MM.1S (cell line): ENCODE measurements at regions not wholly inside any gene's neighbourhood (a gene's known extent, or its start where the extent isn't known, plus 50 kb on each side); places are given as distances from the start of the nearest gene placed in this dataset.

Experiments
- EZH2 ChIP-seq: fragments of 300-600 bp; sonication (generic); optimal IDR thresholded peaks from 2 replicates; pipeline ENCODE3; 2017; ENCODE audit warnings: low read depth, mild to moderate bottlenecking, antibody characterized with exemption, low read length, mixed read lengths
- EZH2phosphoT487 ChIP-seq: fragments of 300-600 bp; sonication (generic); IDR thresholded peaks from 2 replicates; pipeline ENCODE4 v1.6.1; 2018; ENCODE audit warnings: antibody characterized with exemption, low read length
- TF ChIP-seq, protein P1 (sequence below): fragments of 300-600 bp; sonication (generic); IDR thresholded peaks from 2 replicates; pipeline ENCODE4 v1.5.1; 2016; ENCODE audit warnings: antibody characterized with exemption, low read length, mixed read lengths

DNA sequence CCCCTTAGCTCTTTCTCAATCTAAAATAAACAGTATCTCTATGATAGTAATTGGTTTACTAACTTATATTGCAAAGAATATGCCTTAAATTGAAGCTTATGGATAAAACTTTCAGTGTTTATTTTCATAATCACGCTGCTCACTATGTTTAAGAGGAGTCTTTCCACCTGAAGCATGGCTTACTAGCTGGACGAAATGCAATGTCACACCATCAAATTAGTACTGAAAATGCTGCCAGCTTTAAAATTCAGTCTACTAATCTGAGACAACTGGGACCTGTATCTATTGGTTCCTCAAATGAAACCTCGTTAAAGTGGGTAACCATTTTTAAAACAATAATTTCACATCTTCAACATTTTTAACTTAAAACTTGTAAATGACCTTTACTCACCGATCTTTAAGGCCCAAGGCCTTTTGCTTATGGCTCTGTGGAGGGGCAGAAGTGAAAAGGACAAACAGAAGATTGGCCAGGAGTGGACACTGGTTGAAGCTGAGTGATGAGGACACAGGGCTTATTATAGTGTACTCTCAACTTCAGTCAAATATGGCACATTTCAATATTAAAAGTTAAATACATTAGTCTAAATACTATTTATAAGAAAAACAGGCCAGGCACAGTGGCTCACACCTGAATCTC is 212.8 kb upstream of the WSB1 start:
- TF ChIP-seq EZH2 (no peak), EZH2phosphoT487 (no peak)
- TF ChIP-seq, protein P1, sequence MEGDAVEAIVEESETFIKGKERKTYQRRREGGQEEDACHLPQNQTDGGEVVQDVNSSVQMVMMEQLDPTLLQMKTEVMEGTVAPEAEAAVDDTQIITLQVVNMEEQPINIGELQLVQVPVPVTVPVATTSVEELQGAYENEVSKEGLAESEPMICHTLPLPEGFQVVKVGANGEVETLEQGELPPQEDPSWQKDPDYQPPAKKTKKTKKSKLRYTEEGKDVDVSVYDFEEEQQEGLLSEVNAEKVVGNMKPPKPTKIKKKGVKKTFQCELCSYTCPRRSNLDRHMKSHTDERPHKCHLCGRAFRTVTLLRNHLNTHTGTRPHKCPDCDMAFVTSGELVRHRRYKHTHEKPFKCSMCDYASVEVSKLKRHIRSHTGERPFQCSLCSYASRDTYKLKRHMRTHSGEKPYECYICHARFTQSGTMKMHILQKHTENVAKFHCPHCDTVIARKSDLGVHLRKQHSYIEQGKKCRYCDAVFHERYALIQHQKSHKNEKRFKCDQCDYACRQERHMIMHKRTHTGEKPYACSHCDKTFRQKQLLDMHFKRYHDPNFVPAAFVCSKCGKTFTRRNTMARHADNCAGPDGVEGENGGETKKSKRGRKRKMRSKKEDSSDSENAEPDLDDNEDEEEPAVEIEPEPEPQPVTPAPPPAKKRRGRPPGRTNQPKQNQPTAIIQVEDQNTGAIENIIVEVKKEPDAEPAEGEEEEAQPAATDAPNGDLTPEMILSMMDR = no peak
